ENCODE measurements at regions not wholly inside any gene's neighbourhood (a gene's known extent, or its start where the extent isn't known, plus 50 kb on each side); places are given as distances from the start of the nearest gene placed in this dataset.
"Not testable (repeated sequence)": the region's sequence is repeated elsewhere in the genome, so short reads cannot be mapped to it uniquely, and the experiment has no call there.

DNA sequence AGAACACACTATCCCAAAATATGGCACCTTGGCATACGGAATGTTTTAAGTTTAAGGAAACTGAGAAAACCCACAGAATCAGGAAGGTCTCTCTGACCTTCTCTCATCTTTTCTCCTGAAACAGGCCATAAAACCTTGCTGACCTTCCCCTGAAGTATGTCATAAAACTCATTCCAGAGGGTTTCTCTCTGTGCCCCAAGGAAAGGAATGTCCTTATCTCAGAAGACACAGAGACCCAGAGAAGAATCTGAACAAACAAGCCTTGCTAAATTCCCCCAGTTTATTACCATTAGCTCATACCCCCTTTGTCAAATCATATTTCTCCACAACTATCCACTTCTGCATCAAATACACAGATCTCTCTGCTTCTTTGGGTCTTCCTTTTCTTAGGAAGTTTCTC, 603.1 kb downstream of the MCTP2 start:
- no peak for DNase-seq (ENCODE audit: extremely low read depth in 1 of 2, low read depth in 1 of 2)

GRCh38 chr15:94838281-94838680, 606.9 kb downstream of the MCTP2 start:
- no peak for DNase-seq (ENCODE audit: extremely low read depth in 1 of 2, low read depth in 1 of 2)

DNA sequence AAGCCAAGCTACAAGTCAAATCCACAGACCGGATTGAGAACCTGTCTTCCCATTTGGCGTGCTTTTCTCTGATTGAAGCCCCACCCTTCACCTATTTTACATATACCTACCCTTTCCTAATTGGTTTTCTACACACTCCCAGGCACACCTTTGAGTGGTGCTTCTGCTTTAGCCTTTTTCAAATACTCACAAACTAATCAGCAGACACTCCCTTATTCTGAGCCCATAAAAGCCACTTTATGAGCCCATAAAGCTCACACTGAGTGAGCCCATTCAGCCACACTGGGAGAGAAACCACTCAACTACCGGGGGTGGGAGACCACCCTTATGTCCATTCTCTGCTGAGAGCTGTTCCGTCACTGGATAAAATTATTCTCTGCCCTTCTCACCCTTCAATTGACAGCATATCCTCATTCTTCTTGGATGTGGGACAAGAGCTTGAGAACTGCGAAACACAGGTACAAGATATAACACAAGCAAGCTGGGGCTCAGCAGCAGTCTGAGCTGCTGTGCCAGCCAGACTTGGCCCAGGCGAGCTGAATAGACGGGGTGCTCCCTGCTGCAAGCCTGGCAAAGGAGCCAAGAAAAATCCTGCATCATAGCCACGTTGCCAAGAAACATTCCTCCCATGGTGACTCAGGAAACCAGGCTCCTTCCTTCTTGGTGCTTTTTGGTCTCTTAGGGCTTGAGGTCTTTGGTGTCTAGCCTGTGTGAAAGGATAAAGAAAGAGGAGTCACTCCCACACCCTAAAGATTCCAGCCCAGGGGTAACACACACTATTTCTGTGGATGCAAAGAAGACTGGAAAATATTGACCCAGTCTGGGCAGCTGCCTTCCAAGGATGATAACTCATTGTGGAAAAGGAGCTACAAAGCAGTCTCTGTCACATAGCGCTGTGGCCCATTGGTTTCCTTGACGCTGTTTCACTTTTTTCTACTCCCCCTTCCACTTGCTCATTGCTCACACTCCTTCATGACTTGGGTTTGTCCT, 609.7 kb downstream of the MCTP2 start:
- no peak for DNase-seq (ENCODE audit: extremely low read depth in 1 of 2, low read depth in 1 of 2)

DNA sequence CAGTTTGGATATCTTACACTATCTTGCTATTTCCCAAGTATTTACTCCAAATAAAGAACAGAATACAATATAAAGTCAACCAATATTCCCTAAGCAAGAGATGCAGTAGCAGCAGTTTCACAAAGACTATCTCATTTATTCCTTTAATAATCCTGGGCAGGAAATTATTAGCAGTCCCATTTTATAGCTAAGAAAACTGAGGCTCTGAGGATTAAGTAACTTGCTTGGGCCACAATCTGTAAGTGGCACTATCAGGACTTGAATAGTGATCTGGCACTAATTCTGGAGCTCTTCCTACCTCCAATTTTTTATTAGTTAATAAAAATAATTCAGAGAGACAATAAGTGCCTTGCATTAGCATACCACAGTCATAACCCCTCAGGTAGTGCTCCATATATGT, 611.7 kb downstream of the MCTP2 start:
- no peak for DNase-seq (ENCODE audit: extremely low read depth in 1 of 2, low read depth in 1 of 2)

GRCh38 chr15:94844198-94844537, 612.8 kb downstream of the MCTP2 start:
- DNase-seq (ENCODE audit: extremely low read depth in 1 of 2, low read depth in 1 of 2), result no peak

- no peak for DNase-seq (ENCODE audit: extremely low read depth in 1 of 2, low read depth in 1 of 2)
Observed at GRCh38 chr15:94844538-94845389, 613.4 kb downstream of the MCTP2 start.

DNA sequence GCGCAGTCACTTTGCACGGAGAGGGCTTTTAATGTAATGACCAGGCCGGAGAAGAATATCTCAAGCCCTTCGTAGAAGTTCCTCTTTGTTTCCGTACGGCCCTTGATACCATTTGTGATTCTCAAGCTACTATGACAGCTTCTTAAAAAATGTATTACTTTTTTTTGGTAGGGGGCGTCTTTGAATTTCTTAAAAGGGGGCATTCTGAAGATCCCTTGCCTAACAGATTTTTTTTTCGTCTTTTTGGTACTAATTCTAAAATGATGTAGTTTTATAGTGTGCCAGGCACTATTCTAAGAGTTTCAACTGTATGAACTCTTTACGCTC, 614.0 kb downstream of the MCTP2 start:
- no peak for DNase-seq (ENCODE audit: extremely low read depth in 1 of 2, low read depth in 1 of 2)

DNA sequence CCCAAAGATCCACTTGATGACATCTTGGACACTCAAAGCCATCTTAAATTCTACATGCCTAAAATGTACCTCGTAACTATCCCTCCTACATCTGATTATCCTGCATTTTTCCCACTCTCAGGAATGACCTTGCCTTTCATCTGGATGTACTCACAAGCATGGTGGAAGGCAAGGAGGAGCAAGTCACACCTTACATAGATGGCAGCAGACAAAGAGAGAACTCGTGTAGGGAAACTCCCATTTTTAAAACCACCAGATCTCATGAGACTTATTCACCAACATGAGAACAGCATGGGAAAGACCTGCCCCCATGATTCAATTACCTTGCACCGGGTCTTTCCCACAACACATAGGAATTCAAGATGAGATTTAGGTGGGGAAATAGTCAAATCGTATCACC, 616.0 kb downstream of the MCTP2 start:
- DNase-seq (ENCODE audit: extremely low read depth in 1 of 2, low read depth in 1 of 2), result no peak

- no peak for DNase-seq (ENCODE audit: extremely low read depth in 1 of 2, low read depth in 1 of 2)
Observed at GRCh38 chr15:94848054-94848453, 616.7 kb downstream of the MCTP2 start.

DNA sequence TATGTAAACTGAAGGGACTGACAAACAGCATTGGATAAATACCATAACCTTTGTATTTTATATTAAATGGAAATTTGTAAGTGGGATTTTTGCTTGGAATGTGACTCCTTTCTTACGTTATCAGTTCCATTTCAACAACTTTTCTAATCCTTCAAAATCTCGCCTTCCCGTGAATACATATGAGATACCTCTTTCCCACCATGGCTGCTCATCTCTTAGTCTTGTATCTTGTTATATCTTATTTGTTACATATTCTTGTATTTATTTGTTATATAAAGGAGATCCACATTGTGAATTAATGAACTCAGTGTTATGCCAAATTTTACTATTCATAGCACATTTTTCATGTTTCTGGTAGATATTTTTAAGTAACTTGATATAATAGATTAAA, 623.7 kb downstream of the MCTP2 start:
- no peak for DNase-seq (ENCODE audit: extremely low read depth in 1 of 2, low read depth in 1 of 2)

GRCh38 chr15:94855409-94856266, 624.3 kb downstream of the MCTP2 start:
- no peak for DNase-seq (ENCODE audit: extremely low read depth in 1 of 2, low read depth in 1 of 2)

GRCh38 chr15:94856267-94856854, 625.0 kb downstream of the MCTP2 start:
- no peak for DNase-seq (ENCODE audit: extremely low read depth in 1 of 2, low read depth in 1 of 2)

GRCh38 chr15:94857466-94857865, 626.1 kb downstream of the MCTP2 start:
- DNase-seq (ENCODE audit: extremely low read depth in 1 of 2, low read depth in 1 of 2), result no peak

GRCh38 chr15:94858011-94858410, 626.6 kb downstream of the MCTP2 start:
- no peak for DNase-seq (ENCODE audit: extremely low read depth in 1 of 2, low read depth in 1 of 2)

GRCh38 chr15:94858449-94858848, 627.1 kb downstream of the MCTP2 start:
- no peak for DNase-seq (ENCODE audit: extremely low read depth in 1 of 2, low read depth in 1 of 2)

DNA sequence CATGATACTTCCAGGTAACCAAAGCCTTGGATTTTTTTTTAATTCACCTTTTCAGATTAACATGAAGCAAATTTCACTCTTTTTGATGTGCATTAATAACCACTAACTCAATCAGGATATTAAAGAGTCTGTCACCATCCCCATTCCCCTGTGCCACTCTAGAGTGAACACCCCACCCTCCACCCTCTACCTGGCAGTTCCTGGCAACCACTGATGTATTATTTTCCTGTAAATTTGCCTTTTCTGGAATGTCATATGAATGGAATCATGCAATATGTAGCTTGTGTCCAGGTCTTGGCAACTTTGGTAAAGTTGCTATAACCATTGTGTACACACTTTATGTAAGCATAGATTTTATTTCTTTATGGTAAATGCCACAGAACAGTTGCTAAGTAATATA, 627.6 kb downstream of the MCTP2 start:
- DNase-seq (ENCODE audit: extremely low read depth in 1 of 2, low read depth in 1 of 2), result no peak

- no peak for DNase-seq (ENCODE audit: extremely low read depth in 1 of 2, low read depth in 1 of 2)
Observed at GRCh38 chr15:94864600-94864999, 633.2 kb downstream of the MCTP2 start.

- DNase-seq (ENCODE audit: extremely low read depth in 1 of 2, low read depth in 1 of 2), result not testable (repeated sequence)
Observed at GRCh38 chr15:94868265-94868664, 636.9 kb downstream of the MCTP2 start.

DNA sequence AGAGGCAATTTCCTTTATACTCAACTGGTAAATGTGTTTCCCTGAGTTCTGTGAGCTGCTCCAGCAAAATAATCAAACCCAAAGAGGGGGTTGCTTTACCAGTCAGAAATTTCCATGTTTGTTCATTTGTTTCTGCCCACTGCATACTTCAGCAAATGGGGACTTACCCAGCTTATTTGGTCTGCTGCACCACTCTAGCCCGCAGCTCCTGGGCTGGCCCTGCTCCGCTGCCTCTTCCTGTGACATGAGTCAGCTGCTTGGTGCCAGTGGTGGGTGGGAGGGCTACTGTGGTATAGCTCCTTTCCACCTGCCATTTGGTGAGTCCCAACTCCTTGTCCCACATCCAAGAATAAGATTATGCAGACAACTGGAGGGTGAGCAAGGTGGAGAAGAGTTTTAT, 644.2 kb downstream of the MCTP2 start:
- DNase-seq (ENCODE audit: extremely low read depth in 1 of 2, low read depth in 1 of 2), result no peak

GRCh38 chr15:94877833-94878232, 646.5 kb downstream of the MCTP2 start:
- no peak for DNase-seq (ENCODE audit: extremely low read depth in 1 of 2, low read depth in 1 of 2)

Data from activated CD8-positive, alpha-beta memory T cell treated with anti-CD3 and anti-CD28 coated beads for 1 hour (primary cell).